KMS-11 (cell line): ENCODE measurements at regions not wholly inside any gene's neighbourhood (a gene's known extent, or its start where the extent isn't known, plus 50 kb on each side); places are given as distances from the start of the nearest gene placed in this dataset.

Experiments used
- H2AFZ ChIP-seq: fragments of 200-600 bp; sonication (generic); 2 replicates; pipeline ENCODE4 v1.6.1; 2016; ENCODE audit warnings: antibody characterized with exemption, mixed run types, low read depth
- H3K27ac ChIP-seq: fragments of 200-600 bp; sonication (generic); 2 replicates; pipeline ENCODE4 v1.6.1; 2016; ENCODE audit warnings: mild to moderate bottlenecking, mixed run types
- H3K27me3 ChIP-seq: fragments of 200-600 bp; sonication (generic); 2 replicates; pipeline ENCODE4 v1.6.1; 2017; ENCODE audit warnings: mild to moderate bottlenecking, low read depth, mixed run types, moderate library complexity; ENCODE audit not compliant: insufficient read depth
- H3K36me3 ChIP-seq: fragments of 200-600 bp; sonication (generic); 2 replicates; pipeline ENCODE4 v1.6.1; 2017; ENCODE audit warnings: mild to moderate bottlenecking, mixed run types; ENCODE audit not compliant: insufficient read depth
- H3K4me1 ChIP-seq: fragments of 200-600 bp; sonication (generic); 2 replicates; pipeline ENCODE4 v1.6.1; 2016; ENCODE audit warnings: mild to moderate bottlenecking, low read depth, mixed run types; ENCODE audit not compliant: poor library complexity, severe bottlenecking
- H3K4me2 ChIP-seq: fragments of 200-600 bp; sonication (generic); 2 replicates; pipeline ENCODE4 v1.7.0; 2016; ENCODE audit warnings: mild to moderate bottlenecking, mixed run types
- H3K4me3 ChIP-seq: fragments of 200-600 bp; sonication (generic); IDR thresholded peaks from 2 replicates; pipeline ENCODE4 v1.6.1; 2017; ENCODE audit warnings: low read depth, low read length, mixed read lengths; ENCODE audit not compliant: insufficient read depth
- H3K79me2 ChIP-seq: fragments of 200-600 bp; sonication (generic); 2 replicates; pipeline ENCODE4 v1.6.1; 2016; ENCODE audit warnings: low read depth, mixed run types; ENCODE audit not compliant: insufficient read depth
- H3K9ac ChIP-seq: fragments of 200-600 bp; sonication (generic); 2 replicates; pipeline ENCODE4 v1.6.1; 2016; ENCODE audit warnings: mild to moderate bottlenecking, mixed run types
- H4K20me1 ChIP-seq: fragments of 200-600 bp; sonication (generic); 2 replicates; pipeline ENCODE4 v1.6.1; 2016; ENCODE audit warnings: mild to moderate bottlenecking, mixed run types; ENCODE audit not compliant: insufficient read depth
- TF ChIP-seq, protein P1 (sequence below): fragments of 200-600 bp; sonication (generic); conservative IDR thresholded peaks from 2 replicates; pipeline ENCODE4 v1.6.1; 2017; ENCODE audit warnings: low read depth, mild to moderate bottlenecking, antibody characterized with exemption, low read length, moderate library complexity, mixed read lengths

DNA sequence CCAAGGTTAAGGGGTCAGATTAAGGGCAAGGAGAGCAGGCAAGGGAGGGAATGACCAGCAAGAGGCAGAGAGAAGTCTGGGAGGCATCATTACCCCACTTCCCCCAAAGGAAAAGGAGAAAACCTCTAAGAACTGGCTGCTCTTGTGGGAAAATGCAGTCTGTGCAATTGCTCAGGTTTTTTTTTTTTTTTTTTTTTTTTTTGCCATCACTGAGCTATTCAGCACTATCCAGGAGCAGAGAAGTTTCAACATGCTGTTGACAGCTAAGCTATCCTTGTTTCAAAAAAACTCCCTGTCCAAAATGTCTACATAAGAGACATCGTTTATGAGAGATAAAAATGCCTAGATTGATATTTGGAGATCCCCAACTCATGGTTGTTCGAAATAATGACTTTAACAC, 345.4 kb downstream of the TDRD15 start:
- Histone ChIP-seq H3K79me2 (no peaks in the 10 kb centered on the region), H3K36me3 (no peaks in the 10 kb centered on the region), H3K4me3 (no peak overlapping the region), H2AFZ (no peak overlapping the region), H3K27me3 (no peaks in the 10 kb centered on the region), H3K4me1 (no peaks in the 10 kb centered on the region), H4K20me1 (no peaks in the 10 kb centered on the region), H3K9ac (no peak overlapping the region), H3K27ac (no peak overlapping the region), H3K4me2 (no peak overlapping the region)
- TF ChIP-seq, protein P1, sequence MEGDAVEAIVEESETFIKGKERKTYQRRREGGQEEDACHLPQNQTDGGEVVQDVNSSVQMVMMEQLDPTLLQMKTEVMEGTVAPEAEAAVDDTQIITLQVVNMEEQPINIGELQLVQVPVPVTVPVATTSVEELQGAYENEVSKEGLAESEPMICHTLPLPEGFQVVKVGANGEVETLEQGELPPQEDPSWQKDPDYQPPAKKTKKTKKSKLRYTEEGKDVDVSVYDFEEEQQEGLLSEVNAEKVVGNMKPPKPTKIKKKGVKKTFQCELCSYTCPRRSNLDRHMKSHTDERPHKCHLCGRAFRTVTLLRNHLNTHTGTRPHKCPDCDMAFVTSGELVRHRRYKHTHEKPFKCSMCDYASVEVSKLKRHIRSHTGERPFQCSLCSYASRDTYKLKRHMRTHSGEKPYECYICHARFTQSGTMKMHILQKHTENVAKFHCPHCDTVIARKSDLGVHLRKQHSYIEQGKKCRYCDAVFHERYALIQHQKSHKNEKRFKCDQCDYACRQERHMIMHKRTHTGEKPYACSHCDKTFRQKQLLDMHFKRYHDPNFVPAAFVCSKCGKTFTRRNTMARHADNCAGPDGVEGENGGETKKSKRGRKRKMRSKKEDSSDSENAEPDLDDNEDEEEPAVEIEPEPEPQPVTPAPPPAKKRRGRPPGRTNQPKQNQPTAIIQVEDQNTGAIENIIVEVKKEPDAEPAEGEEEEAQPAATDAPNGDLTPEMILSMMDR: no peak

DNA sequence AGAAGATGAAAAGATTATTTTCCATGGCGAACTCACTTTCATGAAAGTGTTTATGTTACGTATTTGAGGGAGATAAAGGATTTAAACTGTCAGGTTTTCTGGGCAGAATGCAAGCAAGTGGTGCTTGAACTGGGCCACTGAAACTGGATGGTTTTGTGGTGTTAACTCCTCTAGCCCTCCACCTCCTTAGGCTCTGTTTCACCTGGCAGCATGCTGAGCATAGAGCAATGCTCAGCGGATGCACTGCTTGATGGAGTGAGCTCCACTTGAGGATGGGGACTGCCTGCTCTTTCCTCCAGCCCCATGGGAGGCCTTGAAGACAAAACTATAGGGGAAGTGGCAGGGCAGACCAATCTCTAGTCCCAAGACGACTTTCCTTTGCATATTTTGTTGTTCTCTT, 345.8 kb downstream of the TDRD15 start:
- Histone ChIP-seq H3K27me3 (no peaks in the 10 kb centered on the region), H3K36me3 (no peaks in the 10 kb centered on the region), H3K4me3 (no peak overlapping the region), H3K9ac (no peak overlapping the region), H4K20me1 (no peaks in the 10 kb centered on the region), H2AFZ (no peak overlapping the region), H3K4me2 (no peak overlapping the region), H3K4me1 (no peaks in the 10 kb centered on the region), H3K27ac (no peak overlapping the region), H3K79me2 (no peaks in the 10 kb centered on the region)
- TF ChIP-seq, protein P1: no peak

DNA sequence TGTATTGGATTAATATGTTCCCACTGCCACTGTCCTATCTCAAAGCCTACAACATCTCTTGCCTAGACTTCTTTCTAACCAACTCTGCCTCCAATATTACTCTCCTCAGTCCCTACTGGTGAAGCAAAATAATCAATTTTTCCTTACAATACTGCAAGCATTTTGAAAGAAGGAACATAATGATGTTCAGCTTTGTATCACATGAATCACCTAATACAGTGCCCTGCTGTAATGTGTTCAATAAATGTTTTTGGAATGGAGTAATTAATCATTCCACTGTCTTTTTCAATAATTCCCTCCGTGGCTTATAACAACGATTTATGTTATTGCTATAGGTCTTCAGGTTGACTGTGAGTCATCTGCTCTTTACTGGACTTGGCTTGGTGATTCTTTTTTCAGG, 356.4 kb downstream of the TDRD15 start:
- TF ChIP-seq, protein P1: no peak
- Histone ChIP-seq H3K79me2 (no peaks in the 10 kb centered on the region), H3K36me3 (no peaks in the 10 kb centered on the region), H3K27ac (no peak overlapping the region), H3K27me3 (no peaks in the 10 kb centered on the region), H2AFZ (no peak overlapping the region), H3K4me3 (no peak overlapping the region), H3K9ac (no peak overlapping the region), H3K4me1 (no peaks in the 10 kb centered on the region), H3K4me2 (no peak overlapping the region), H4K20me1 (no peaks in the 10 kb centered on the region)

DNA sequence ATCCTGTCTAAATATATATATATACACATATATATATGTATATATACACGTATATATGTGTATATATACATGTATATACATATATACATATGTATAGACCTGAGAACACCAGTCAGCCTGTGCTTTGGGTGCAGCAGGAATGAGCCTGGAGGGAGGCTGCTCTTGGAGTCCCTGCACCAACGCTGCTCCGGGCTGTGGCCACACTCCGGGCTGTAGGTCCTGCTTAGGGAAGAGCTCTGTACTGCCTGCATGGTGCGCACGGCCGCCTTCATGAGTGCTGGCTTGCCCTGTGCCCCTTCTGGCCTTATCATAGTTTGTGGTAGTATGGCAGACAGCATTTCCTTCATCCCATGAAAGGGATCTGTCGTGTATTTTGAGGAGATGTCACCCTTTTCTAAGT, 360.9 kb downstream of the TDRD15 start:
- Histone ChIP-seq H3K4me2 (no peak overlapping the region), H2AFZ (no peak overlapping the region), H4K20me1 (no peaks in the 10 kb centered on the region), H3K9ac (no peak overlapping the region), H3K4me1 (peaks cover 9% of the 10 kb centered on the region), H3K36me3 (no peaks in the 10 kb centered on the region), H3K27me3 (no peaks in the 10 kb centered on the region), H3K27ac (no peak overlapping the region), H3K79me2 (no peaks in the 10 kb centered on the region), H3K4me3 (no peak overlapping the region)
- TF ChIP-seq, protein P1: no peak

DNA sequence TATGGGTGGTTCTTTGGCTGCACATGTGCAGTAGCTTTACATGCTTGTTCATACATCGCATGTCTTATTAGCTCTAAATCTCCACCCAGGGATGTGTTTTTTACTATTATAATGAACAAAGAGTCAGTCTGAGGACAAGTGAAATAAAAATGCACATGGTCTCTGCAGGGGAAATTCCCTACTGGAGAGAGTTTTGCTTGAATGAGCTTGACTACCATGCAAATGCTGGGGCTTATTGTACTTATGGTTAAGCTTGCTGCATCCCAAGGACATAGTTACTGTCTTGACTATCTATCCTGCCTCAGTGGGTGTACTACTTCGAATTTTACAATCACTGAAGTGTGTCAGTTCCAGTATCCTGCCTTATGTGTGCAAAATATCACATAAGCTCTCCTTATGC, 362.7 kb downstream of the TDRD15 start:
- H3K79me2 ChIP-seq: no peaks in the 10 kb centered on the region
- no peaks in the 10 kb centered on the region for H3K27me3 ChIP-seq
- H3K4me1 ChIP-seq: peaks cover 9% of the 10 kb centered on the region
- no peak overlapping the region for H3K27ac ChIP-seq
- H3K4me2 ChIP-seq: no peak overlapping the region
- H3K9ac ChIP-seq: no peak overlapping the region
- H4K20me1 ChIP-seq: no peaks in the 10 kb centered on the region
- no peak overlapping the region for H3K4me3 ChIP-seq
- TF ChIP-seq, protein P1: no peak
- H2AFZ ChIP-seq: no peak overlapping the region
- H3K36me3 ChIP-seq: no peaks in the 10 kb centered on the region
